Heart left ventricle (tissue), 16 donors: ENCODE measurements at regions not wholly inside any gene's neighbourhood (a gene's known extent, or its start where the extent isn't known, plus 50 kb on each side); places are given as distances from the start of the nearest gene placed in this dataset.

ENCODE experiments used
- ATAC-seq, 4 donors: fragments of 200-7000 bp; cut with Tn5 transposase; one replicate each; pipeline ENCODE4 v1.9.1; 2020 to 2022; ENCODE audit warnings: moderate library complexity in 4 of 4, mild to moderate bottlenecking in 3 of 4, moderate number of reproducible peaks in 1 of 4
- DNase-seq, 5 donors: peaks; one replicate each; pipeline ENCODE4 v3.0.0-alpha.2; 2020
- H3K27ac ChIP-seq, 12 donors: fragments of 200-600 bp; sonication (generic) in 4 of 12; one replicate each; pipeline versions ENCODE4 v1.5.0 to v1.8.0; 2016 to 2022; ENCODE audit warnings: mild to moderate bottlenecking in 2 of 12
- H3K27me3 ChIP-seq, 9 donors: fragments of 200-600 bp; sonication (generic) in 2 of 9; one replicate each; pipeline versions ENCODE4 v1.5.1 to v1.8.0; 2016 to 2022; ENCODE audit warnings: mild to moderate bottlenecking in 3 of 9
- H3K36me3 ChIP-seq, 9 donors: fragments of 200-600 bp; sonication (generic) in 2 of 9; one replicate each; pipeline versions ENCODE4 v1.5.0 to v1.8.0; 2018 to 2022; ENCODE audit warnings: mild to moderate bottlenecking in 2 of 9
- H3K4me1 ChIP-seq, 12 donors: fragments of 200-600 bp; sonication (generic) in 4 of 12; one replicate each; pipeline versions ENCODE4 v1.5.0 to v1.8.0; 2016 to 2022; ENCODE audit warnings: mild to moderate bottlenecking in 3 of 12
- H3K4me3 ChIP-seq, 12 donors: fragments of 200-600 bp; sonication (generic) in 4 of 12; one replicate each; pipeline versions ENCODE4 v1.5.0 to v1.8.0; 2017 to 2022; ENCODE audit warnings: mild to moderate bottlenecking in 9 of 12, moderate library complexity in 4 of 12
- H3K9me3 ChIP-seq, 12 donors: fragments of 200-600 bp; sonication (generic) in 4 of 12; one replicate each; pipeline versions ENCODE4 v1.5.0 to v1.8.0; 2016 to 2022; ENCODE audit warnings: mild to moderate bottlenecking in 1 of 12
- POLR2A ChIP-seq, 2 donors: fragments of 450-650 bp; IDR thresholded peaks; one replicate each; pipeline ENCODE4 v1.6.1; 2017; ENCODE audit warnings: antibody characterized with exemption in 2 of 2, mild to moderate bottlenecking in 2 of 2, moderate library complexity in 2 of 2
- WGBS, 4 donors: extraction: QIAGEN DNeasy Blood & Tissue Kit in 2 of 4; methylation state at CpG; one replicate each; pipeline versions ENCODE4 v1.1.5 to v1.1.7; 2013 to 2018; 5-methylcytosine and 5-hydroxymethylcytosine counted together
- intact Hi-C, 10 donors: fragments of 100-400 bp; cut with DNase I; formaldehyde crosslinking; loops; one replicate each; pipeline versions ENCODE4 v1.11.1 to v1.14.2; 2022
- TF ChIP-seq, protein P1 (sequence below), 12 donors: fragments of 200-600 bp; sonication (generic) in 4 of 12; IDR thresholded peaks; one replicate each; pipeline versions ENCODE4 v1.5.0 to v1.8.0; 2018 to 2022; ENCODE audit warnings: antibody characterized with exemption in 12 of 12, mild to moderate bottlenecking in 5 of 12
- donor health status: ischemic (EF 13 %, LVEDD 7.1; RV severe dilation, severe dysfunction).
- donor health status: healthy with polysubstance abuse.
- donor health status: DM: no; HTN: yes; CAD: no.
- donor health status: DM: no; HTN: no; CAD: no.
- donor health status: ischemic (EF 25% LVEDD 6.9; RV normal size, moderate dysfunction).
- donor health status: ischemic (EF 25% LVEDD 5.7; RV mildly dilated, moderate dysfunction).
- donor health status: healthy.
- donor health status: DM: yes; HTN: yes; CAD: no.
- donor health status: ischemic (EF 35%, LVEDD 5.7; RV mildly dilated, moderate dysfunction).
- donor health status: nonischemic (EF 11% LVEDD 7.7; RV severe dilation, severe dysfunction).
- donor health status: DM: yes; HTN: yes; CAD: no.
- donor health status: PGD.
- donor health status: ischemic (EF 29% LVEDD 5.4; RV normal size, mild dysfunction).
- donor health status: nonischemic (EF 23%, LVEDD 6.1; RV moderate dilation, normal function).

DNA sequence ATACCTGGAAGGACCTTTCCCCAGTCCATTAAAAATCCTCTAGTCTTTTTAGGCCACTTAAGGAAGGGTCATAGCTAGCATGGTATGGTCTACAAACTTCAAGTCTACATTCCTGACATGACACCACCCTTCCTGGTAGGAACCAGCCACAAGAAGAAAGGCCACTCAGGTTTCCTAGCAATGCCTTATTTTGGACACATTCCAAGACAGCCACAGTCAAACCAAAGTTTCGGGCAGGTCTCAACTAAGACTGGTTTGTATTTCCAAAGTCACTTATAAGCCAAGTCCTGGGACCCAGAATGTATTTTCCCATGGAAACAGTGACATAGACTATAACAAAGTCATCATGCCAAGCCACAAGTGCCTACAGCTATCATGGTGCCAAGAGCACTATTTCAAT, 50.6 kb upstream of the SLC44A3 start:
- no peaks in the 10 kb centered on the region for H3K27me3 ChIP-seq
- H3K4me3 ChIP-seq = no peak overlapping the region
- H3K9me3 ChIP-seq = peaks cover 0 to 12% (median 0%) of the 10 kb centered on the region in 12 donors
- ATAC-seq (no peak), DNase-seq (no peak)
- no peak overlapping the region for H3K27ac ChIP-seq
- 0 to 46% (median 1%) methylated on average over 1 of the region's 1 CpG for whole genome bisulfite sequencing, 4 donors
- intact Hi-C loops = no loop called here
- TF ChIP-seq, protein P1, sequence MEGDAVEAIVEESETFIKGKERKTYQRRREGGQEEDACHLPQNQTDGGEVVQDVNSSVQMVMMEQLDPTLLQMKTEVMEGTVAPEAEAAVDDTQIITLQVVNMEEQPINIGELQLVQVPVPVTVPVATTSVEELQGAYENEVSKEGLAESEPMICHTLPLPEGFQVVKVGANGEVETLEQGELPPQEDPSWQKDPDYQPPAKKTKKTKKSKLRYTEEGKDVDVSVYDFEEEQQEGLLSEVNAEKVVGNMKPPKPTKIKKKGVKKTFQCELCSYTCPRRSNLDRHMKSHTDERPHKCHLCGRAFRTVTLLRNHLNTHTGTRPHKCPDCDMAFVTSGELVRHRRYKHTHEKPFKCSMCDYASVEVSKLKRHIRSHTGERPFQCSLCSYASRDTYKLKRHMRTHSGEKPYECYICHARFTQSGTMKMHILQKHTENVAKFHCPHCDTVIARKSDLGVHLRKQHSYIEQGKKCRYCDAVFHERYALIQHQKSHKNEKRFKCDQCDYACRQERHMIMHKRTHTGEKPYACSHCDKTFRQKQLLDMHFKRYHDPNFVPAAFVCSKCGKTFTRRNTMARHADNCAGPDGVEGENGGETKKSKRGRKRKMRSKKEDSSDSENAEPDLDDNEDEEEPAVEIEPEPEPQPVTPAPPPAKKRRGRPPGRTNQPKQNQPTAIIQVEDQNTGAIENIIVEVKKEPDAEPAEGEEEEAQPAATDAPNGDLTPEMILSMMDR (IDR thresholded peaks at IDR 0.05) = no peak
- no peak for TF ChIP-seq POLR2A (IDR thresholded peaks at IDR 0.05)
- peaks cover 0 to 16% (median 0%) of the 10 kb centered on the region in 12 donors for H3K4me1 ChIP-seq
- no peaks in the 10 kb centered on the region for H3K36me3 ChIP-seq

DNA sequence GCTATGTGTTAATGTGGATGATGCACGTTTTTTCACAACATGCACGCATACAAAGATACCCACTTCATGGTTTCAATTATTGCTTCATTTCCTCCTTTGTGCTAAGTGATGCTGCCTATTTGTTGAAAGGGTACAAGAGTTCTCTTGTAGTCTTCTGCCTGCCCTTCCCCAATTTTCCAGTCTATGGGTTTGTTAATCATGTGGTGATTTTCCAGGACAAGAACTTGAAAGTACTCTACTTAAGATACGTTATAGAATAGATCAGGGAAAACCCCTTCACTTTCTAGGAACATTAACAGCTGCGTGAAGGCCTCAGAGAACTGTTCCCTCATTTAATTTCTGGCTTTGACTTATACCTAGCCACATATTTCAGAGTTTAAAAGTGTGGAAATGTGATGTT, 52.1 kb upstream of the SLC44A3 start:
- intact Hi-C loops = no loop called here
- WGBS, 4 donors = 76 to 86% (median 82%) methylated on average over 4 of the region's 4 CpGs
- ATAC-seq = peak in 1 of 4 donors; percentile 31
- no peaks in the 10 kb centered on the region for H3K27me3 ChIP-seq
- peaks cover 0 to 10% (median 0%) of the 10 kb centered on the region in 12 donors for H3K4me1 ChIP-seq
- no peak overlapping the region for H3K4me3 ChIP-seq
- no peak for TF ChIP-seq POLR2A (IDR thresholded peaks at IDR 0.05)
- TF ChIP-seq, protein P1 (IDR thresholded peaks at IDR 0.05) = no peak
- DNase-seq = no peak
- H3K9me3 ChIP-seq = peaks cover 0 to 18% (median 0%) of the 10 kb centered on the region in 12 donors
- no peaks in the 10 kb centered on the region for H3K36me3 ChIP-seq
- H3K27ac ChIP-seq = no peak overlapping the region

DNA sequence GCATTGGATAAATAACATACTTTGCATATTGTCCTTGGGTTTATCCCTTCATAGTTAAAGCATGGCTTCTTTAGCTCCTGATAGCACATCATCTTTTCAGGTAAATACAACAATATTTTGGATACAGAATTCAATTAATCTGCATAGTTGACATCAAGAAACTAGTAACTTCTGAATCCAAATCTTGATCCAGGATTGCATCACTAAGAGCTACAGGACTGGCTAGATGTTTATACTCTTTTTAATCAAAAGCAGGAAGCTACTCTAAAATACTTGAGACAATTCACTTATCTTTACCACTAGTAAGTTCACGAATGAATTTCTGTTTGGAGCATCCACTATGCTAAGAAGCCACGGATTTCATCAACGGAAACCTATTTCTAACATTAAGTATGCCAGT, 54.2 kb upstream of the SLC44A3 start:
- Histone ChIP-seq H3K9me3 (peaks cover 0 to 18% (median 0%) of the 10 kb centered on the region in 12 donors), H3K4me3 (no peak overlapping the region), H3K27ac (no peak overlapping the region), H3K36me3 (no peaks in the 10 kb centered on the region), H3K27me3 (no peaks in the 10 kb centered on the region), H3K4me1 (peaks cover 0 to 5% (median 0%) of the 10 kb centered on the region in 12 donors)
- 86 to 88% (median 87%) methylated on average over 3 of the region's 3 CpGs for WGBS, 4 donors
- TF ChIP-seq POLR2A (IDR thresholded peaks at IDR 0.05) = no peak
- TF ChIP-seq, protein P1 (IDR thresholded peaks at IDR 0.05) = no peak
- ATAC-seq = no peak
- DNase-seq = no peak
- intact Hi-C loops = no loop called here

DNA sequence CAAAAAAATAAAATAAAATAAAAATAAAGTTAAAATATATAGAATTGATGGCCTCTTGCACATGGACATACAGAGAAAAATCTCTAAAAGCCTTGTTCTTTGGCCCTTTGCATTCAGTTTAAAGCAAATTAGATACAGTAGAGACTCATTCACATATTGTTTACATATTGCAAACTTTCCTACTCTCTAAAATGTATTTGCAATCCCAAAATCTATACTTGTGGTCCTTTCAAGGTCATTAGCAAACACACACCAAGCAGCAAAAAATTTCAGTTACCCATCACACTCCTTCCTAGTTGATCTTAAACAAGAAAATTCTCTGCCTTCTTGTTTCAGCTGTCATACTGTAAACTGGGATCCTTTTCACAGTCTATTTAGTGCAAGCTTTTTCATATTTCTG, 61.0 kb upstream of the SLC44A3 start:
- ATAC-seq (no peak), DNase-seq (no peak)
- Histone ChIP-seq H3K36me3 (no peaks in the 10 kb centered on the region), H3K4me1 (peaks cover 3 to 38% (median 20%) of the 10 kb centered on the region in 12 donors), H3K9me3 (peaks cover 0 to 6% (median 0%) of the 10 kb centered on the region in 12 donors), H3K27ac (no peak overlapping the region), H3K4me3 (no peak overlapping the region), H3K27me3 (no peaks in the 10 kb centered on the region)
- intact Hi-C loops = loop anchor here in 4 of 10 donors (5.0 to 10.0 kb wide), 2 partner anchors 33 to 74 kb away; no protein-coding TSS in a partner anchor
- TF ChIP-seq, protein P1 (IDR thresholded peaks at IDR 0.05) = no peak
- TF ChIP-seq POLR2A (IDR thresholded peaks at IDR 0.05) = no peak
